Gastrocnemius medialis (tissue), 4 donors: ENCODE measurements at regions not wholly inside any gene's neighbourhood (a gene's known extent, or its start where the extent isn't known, plus 50 kb on each side); places are given as distances from the start of the nearest gene placed in this dataset.
"Not testable (repeated sequence)": the region's sequence is repeated elsewhere in the genome, so short reads cannot be mapped to it uniquely, and the experiment has no call there.

ENCODE experiments used
- ATAC-seq, 2 donors: fragments of 150-250 bp; one replicate each; pipeline ENCODE4 v1.9.1; 2016
- DNase-seq, 2 donors: peaks; one replicate each; pipeline ENCODE4 v3.0.0-alpha.2; 2019
- H3K27ac ChIP-seq, 4 donors: fragments of 200-600 bp; sonication (generic); 1 replicate in 1 of 4; 2 replicates in 3 of 4; pipeline ENCODE4 v1.5.1; 2016 to 2018; ENCODE audit warnings: mild to moderate bottlenecking in 2 of 4, moderate library complexity in 1 of 4
- H3K27me3 ChIP-seq, 3 donors: fragments of 200-600 bp; sonication (generic) in 2 of 3; 1 replicate in 1 of 3; 2 replicates in 2 of 3; pipeline versions ENCODE4 v1.5.1 to v1.6.0; 2016 to 2019; ENCODE audit warnings: mild to moderate bottlenecking in 1 of 3, moderate library complexity in 1 of 3
- H3K36me3 ChIP-seq, 2 donors: fragments of 200-600 bp; sonication (generic) in 1 of 2; one replicate each; pipeline ENCODE4 v1.5.1; 2017 to 2018
- H3K4me1 ChIP-seq, 2 donors: fragments of 200-600 bp; sonication (generic) in 1 of 2; one replicate each; pipeline ENCODE4 v1.5.1; 2016 to 2017; ENCODE audit warnings: mild to moderate bottlenecking in 2 of 2
- H3K4me3 ChIP-seq, 4 donors: fragments of 200-600 bp; sonication (generic) in 3 of 4; 1 replicate in 1 of 4; 2 replicates in 3 of 4; pipeline ENCODE4 v1.5.1; 2016 to 2019; ENCODE audit warnings: mild to moderate bottlenecking in 2 of 4
- H3K9me3 ChIP-seq, 3 donors: fragments of 200-600 bp; sonication (generic) in 2 of 3; 1 replicate in 1 of 3; 2 replicates in 2 of 3; pipeline ENCODE4 v1.5.1; 2016 to 2019
- POLR2A ChIP-seq, 2 donors: fragments of 450-650 bp; IDR thresholded peaks; one replicate each; pipeline ENCODE4 v1.6.1; 2017; ENCODE audit warnings: antibody characterized with exemption in 2 of 2, mild to moderate bottlenecking in 2 of 2, moderate library complexity in 2 of 2
- in situ Hi-C, 4 donors: fragments of 200-750 bp; cut with MboI; loops; one replicate each; pipeline versions ENCODE4 v1.15.0 to v1.8.0; 2017; ENCODE audit warnings: low sequenced_read_pairs in 4 of 4
- intact Hi-C: fragments of 100-400 bp; cut with DNase I; formaldehyde crosslinking; loops from one replicate; pipeline ENCODE4 v1.15.1; 2023; ENCODE audit warnings: low total_unique reads
- TF ChIP-seq, protein P1 (sequence below), 5 experiments: fragments of 450-650 bp in 3 of 5; fragments of 200-600 bp in 2 of 5; sonication (generic) in 2 of 5; IDR thresholded peaks in 4 of 5; conservative IDR thresholded peaks in 1 of 5; 1 replicate in 4 of 5; 2 replicates in 1 of 5; pipeline ENCODE4 v1.5.1; 2016 to 2019; ENCODE audit warnings: antibody characterized with exemption in 5 of 5, mild to moderate bottlenecking in 3 of 5, moderate library complexity in 3 of 5

DNA sequence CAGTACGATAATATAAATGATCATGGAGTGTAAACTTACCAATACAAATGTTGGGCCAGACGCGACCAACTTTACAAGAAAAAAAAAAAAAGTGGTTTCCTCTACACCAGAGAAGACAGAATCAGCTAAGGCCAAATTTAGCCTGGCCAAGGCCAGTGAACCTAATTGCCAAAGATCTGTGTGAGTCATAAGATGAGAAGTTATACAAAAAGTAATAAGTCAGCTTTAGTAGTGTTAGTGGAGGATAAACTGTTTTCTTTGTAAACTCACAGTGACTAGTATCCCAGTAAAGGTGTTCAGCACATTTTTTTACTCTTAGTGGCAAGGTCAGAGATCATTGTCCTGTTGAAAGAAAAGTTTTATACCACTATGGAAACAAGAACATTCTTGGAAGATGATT is 531.4 kb upstream of the TECRL start:
- ATAC-seq (no peak), DNase-seq (no peak)
- H3K27me3 ChIP-seq: no peaks in the 10 kb centered on the region
- no peak overlapping the region for H3K27ac ChIP-seq
- in situ Hi-C loops: no loop called here
- no peak overlapping the region for H3K4me3 ChIP-seq
- intact Hi-C loops: no loop called here
- TF ChIP-seq, protein P1, sequence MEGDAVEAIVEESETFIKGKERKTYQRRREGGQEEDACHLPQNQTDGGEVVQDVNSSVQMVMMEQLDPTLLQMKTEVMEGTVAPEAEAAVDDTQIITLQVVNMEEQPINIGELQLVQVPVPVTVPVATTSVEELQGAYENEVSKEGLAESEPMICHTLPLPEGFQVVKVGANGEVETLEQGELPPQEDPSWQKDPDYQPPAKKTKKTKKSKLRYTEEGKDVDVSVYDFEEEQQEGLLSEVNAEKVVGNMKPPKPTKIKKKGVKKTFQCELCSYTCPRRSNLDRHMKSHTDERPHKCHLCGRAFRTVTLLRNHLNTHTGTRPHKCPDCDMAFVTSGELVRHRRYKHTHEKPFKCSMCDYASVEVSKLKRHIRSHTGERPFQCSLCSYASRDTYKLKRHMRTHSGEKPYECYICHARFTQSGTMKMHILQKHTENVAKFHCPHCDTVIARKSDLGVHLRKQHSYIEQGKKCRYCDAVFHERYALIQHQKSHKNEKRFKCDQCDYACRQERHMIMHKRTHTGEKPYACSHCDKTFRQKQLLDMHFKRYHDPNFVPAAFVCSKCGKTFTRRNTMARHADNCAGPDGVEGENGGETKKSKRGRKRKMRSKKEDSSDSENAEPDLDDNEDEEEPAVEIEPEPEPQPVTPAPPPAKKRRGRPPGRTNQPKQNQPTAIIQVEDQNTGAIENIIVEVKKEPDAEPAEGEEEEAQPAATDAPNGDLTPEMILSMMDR (IDR thresholded peaks at IDR 0.05 in 4 of 5, conservative IDR thresholded peaks at IDR 0.05 in 1 of 5): no peak
- TF ChIP-seq POLR2A (IDR thresholded peaks at IDR 0.05): no peak
- H3K36me3 ChIP-seq: no peaks in the 10 kb centered on the region
- H3K4me1 ChIP-seq: no peaks in the 10 kb centered on the region
- H3K9me3 ChIP-seq: no peaks in the 10 kb centered on the region

GRCh38 chr4:64935469-64936001 is 526.3 kb upstream of the TECRL start:
- no peak overlapping the region for H3K4me3 ChIP-seq
- TF ChIP-seq POLR2A (IDR thresholded peaks at IDR 0.05): no peak
- TF ChIP-seq, protein P1 (IDR thresholded peaks at IDR 0.05 in 4 of 5, conservative IDR thresholded peaks at IDR 0.05 in 1 of 5): no peak

GRCh38 chr4:64911846-64912245 is 502.6 kb upstream of the TECRL start:
- TF ChIP-seq, protein P1 (IDR thresholded peaks at IDR 0.05 in 4 of 5, conservative IDR thresholded peaks at IDR 0.05 in 1 of 5): no peak
- no peak for TF ChIP-seq POLR2A (IDR thresholded peaks at IDR 0.05)
- no peaks in the 10 kb centered on the region for H3K27me3 ChIP-seq
- intact Hi-C loops: no loop called here

More at GRCh38 chr4:64935469-64936001, 526.3 kb upstream of the TECRL start:
- DNase-seq (no peak), ATAC-seq (no peak)
- in situ Hi-C loops (no loop called here), intact Hi-C loops (no loop called here)
- H3K4me1 ChIP-seq: no peaks in the 10 kb centered on the region
- no peaks in the 10 kb centered on the region for H3K36me3 ChIP-seq
- no peak overlapping the region for H3K27ac ChIP-seq
- H3K27me3 ChIP-seq: no peaks in the 10 kb centered on the region
- peaks cover 0 to 3% (median 0%) of the 10 kb centered on the region in 3 donors for H3K9me3 ChIP-seq

GRCh38 chr4:64903986-64904385 is 494.7 kb upstream of the TECRL start:
- no peaks in the 10 kb centered on the region for H3K4me1 ChIP-seq
- no peak for DNase-seq
- H3K9me3 ChIP-seq: no peaks in the 10 kb centered on the region
- no peak overlapping the region for H3K27ac ChIP-seq
- H3K4me3 ChIP-seq: no peak overlapping the region
- no peaks in the 10 kb centered on the region for H3K27me3 ChIP-seq
- in situ Hi-C loops (loop anchor here in 1 of 4 donors (25.0 kb wide), 1 partner anchor 108 kb away; no protein-coding TSS in a partner anchor), intact Hi-C loops (no loop called here)
- TF ChIP-seq, protein P1 (IDR thresholded peaks at IDR 0.05 in 4 of 5, conservative IDR thresholded peaks at IDR 0.05 in 1 of 5): no peak
- no peak for TF ChIP-seq POLR2A (IDR thresholded peaks at IDR 0.05)
- ATAC-seq: no peak
- H3K36me3 ChIP-seq: no peaks in the 10 kb centered on the region

More at GRCh38 chr4:64911846-64912245, 502.6 kb upstream of the TECRL start:
- DNase-seq (no peak), ATAC-seq (no peak)
- in situ Hi-C loops: loop anchor here in 1 of 4 donors (25.0 kb wide), 1 partner anchor 100 kb away; no protein-coding TSS in a partner anchor
- H3K27ac ChIP-seq: no peak overlapping the region
- no peak overlapping the region for H3K4me3 ChIP-seq
- H3K9me3 ChIP-seq: peaks cover 0 to 4% (median 0%) of the 10 kb centered on the region in 3 donors
- H3K36me3 ChIP-seq: no peaks in the 10 kb centered on the region
- H3K4me1 ChIP-seq: no peaks in the 10 kb centered on the region

DNA sequence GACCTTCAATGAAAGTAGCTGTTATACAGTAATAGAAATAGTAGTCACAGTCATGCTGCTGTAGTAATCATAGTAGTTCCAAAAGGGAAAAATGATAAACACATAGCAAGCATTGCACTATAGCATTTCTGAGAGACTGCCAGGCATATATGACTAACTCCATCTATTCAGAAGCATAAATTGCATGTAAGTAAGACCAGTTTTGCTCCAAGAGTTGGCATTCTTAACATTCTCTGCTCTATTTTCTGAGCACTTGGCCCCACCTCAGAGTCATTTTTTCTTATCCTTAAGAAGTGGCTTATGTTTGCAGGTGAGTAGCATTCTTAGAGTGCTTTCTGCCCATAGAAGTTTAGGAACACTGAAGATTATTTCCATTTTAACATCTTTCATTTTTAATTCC is 490.3 kb upstream of the TECRL start:
- H3K36me3 ChIP-seq: no peaks in the 10 kb centered on the region
- ATAC-seq: no peak
- H3K27ac ChIP-seq: no peak overlapping the region
- no peaks in the 10 kb centered on the region for H3K4me1 ChIP-seq
- no peaks in the 10 kb centered on the region for H3K27me3 ChIP-seq
- in situ Hi-C loops (no loop called here), intact Hi-C loops (no loop called here)
- H3K4me3 ChIP-seq: no peak overlapping the region
- no peaks in the 10 kb centered on the region for H3K9me3 ChIP-seq
- TF ChIP-seq, protein P1 (IDR thresholded peaks at IDR 0.05 in 4 of 5, conservative IDR thresholded peaks at IDR 0.05 in 1 of 5): no peak
- no peak for TF ChIP-seq POLR2A (IDR thresholded peaks at IDR 0.05)
- DNase-seq: no peak

GRCh38 chr4:64899030-64899429 is 489.8 kb upstream of the TECRL start:
- H3K27ac ChIP-seq, intact Hi-C loops, H3K4me1 ChIP-seq, DNase-seq, H3K4me3 ChIP-seq, H3K36me3 ChIP-seq, H3K27me3 ChIP-seq, ATAC-seq, H3K9me3 ChIP-seq, in situ Hi-C loops: not testable (repeated sequence)
